HepG2 (cell line): ENCODE measurements at regions not wholly inside any gene's neighbourhood (a gene's known extent, or its start where the extent isn't known, plus 50 kb on each side); places are given as distances from the start of the nearest gene placed in this dataset.

Experiments
- ATAC-seq: fragments of 200-7000 bp; cut with Tn5 transposase; 3 replicates; pipeline ENCODE4 v1.9.1; 2020; ENCODE audit warnings: mild to moderate bottlenecking, moderate library complexity
- BruUV-seq: library from RNA; stranded (reverse); fragments of 400-500 nt; replicated peaks from 2 replicates; lab custom pipeline; 2021; lab: Mats Ljungman, UMichigan
- CTCF ChIA-PET: fragments of 300-600 bp; formaldehyde crosslinking; extraction: SDS; loops from one replicate; lab custom pipeline; 2021; ENCODE audit warnings: low total read pairs, inconsistent platforms, low intra/inter-chr PET ratio; lab: Yijun Ruan, JAX
- POLR2A ChIA-PET: fragments of 350-600 bp; sonication (Branson Sonifier 250); formaldehyde crosslinking; loops from one replicate; lab custom pipeline; 2020; ENCODE audit warnings: antibody characterized with exemption, inconsistent platforms; lab: Yijun Ruan, JAX
- DNase-seq: peaks from one replicate; pipeline ENCODE4 v3.0.0-alpha.2; 2015; ENCODE audit warnings: low spot score
- FAIRE-seq: peaks from 3 replicates; lab custom pipeline; 2011; peaks lifted over from hg19 to GRCh38; lab: Jason Lieb, UNC
- H2AFZ ChIP-seq: one replicate; pipeline ENCODE4 v1.6.1; 2011; ENCODE audit warnings: low read length, inconsistent platforms
- H3K27ac ChIP-seq: fragments of 300-600 bp; 3 replicates; pipeline ENCODE4 v1.8.0; 2011; ENCODE audit warnings: mixed run types, mild to moderate bottlenecking, mixed read lengths, low read length, inconsistent platforms; ENCODE audit not compliant: insufficient read depth; ENCODE audit errors: extremely low read length
- H3K27me3 ChIP-seq, 2 experiments: fragments of 200-600 bp in 1 of 2; 2 replicates in 1 of 2; 3 replicates in 1 of 2; pipeline versions ENCODE4 v1.6.0 to v1.8.0; 2011; ENCODE audit warnings: low read length in 2 of 2, mild to moderate bottlenecking in 2 of 2, moderate library complexity in 2 of 2, inconsistent platforms in 1 of 2; ENCODE audit not compliant: insufficient read depth in 2 of 2, control insufficient read depth in 1 of 2
- H3K36me3 ChIP-seq, 2 experiments: fragments of 200-600 bp in 1 of 2; replicated peaks in 1 of 2; 2 replicates in 1 of 2; 3 replicates in 1 of 2; pipeline versions ENCODE4 v1.5.1 to v1.8.0; 2011; ENCODE audit warnings: low read length in 2 of 2, inconsistent platforms in 1 of 2; ENCODE audit not compliant: insufficient read depth in 2 of 2, control insufficient read depth in 1 of 2
- H3K4me1 ChIP-seq: 2 replicates; pipeline ENCODE4 v1.5.1; 2012; ENCODE audit warnings: low read length, inconsistent platforms; ENCODE audit not compliant: insufficient read depth
- H3K4me2 ChIP-seq: 2 replicates; pipeline ENCODE4 v1.6.0; 2011; ENCODE audit warnings: low read depth, low read length, inconsistent platforms
- H3K4me3 ChIP-seq, 3 experiments: fragments of 200-600 bp in 1 of 3; sonication (generic), shearing (Covaris generic) in 1 of 3; replicated peaks in 1 of 3; 2 replicates each; pipeline ENCODE4 v1.5.1; 2011 to 2016; ENCODE audit warnings: low read length in 3 of 3, inconsistent platforms in 2 of 3, low read depth in 2 of 3, mild to moderate bottlenecking in 2 of 3, control low read depth in 1 of 3, mixed read lengths in 1 of 3; ENCODE audit not compliant: insufficient read depth in 1 of 3
- H3K79me2 ChIP-seq: one replicate; pipeline ENCODE4 v1.6.1; 2011; ENCODE audit warnings: low read length, inconsistent platforms; ENCODE audit not compliant: insufficient read depth
- H3K9ac ChIP-seq: 2 replicates; pipeline ENCODE4 v1.6.0; 2011; ENCODE audit warnings: mild to moderate bottlenecking, low read depth, low read length, inconsistent platforms; ENCODE audit not compliant: insufficient read depth
- H3K9me3 ChIP-seq: 2 replicates; pipeline ENCODE4 v1.5.1; 2012; ENCODE audit warnings: mild to moderate bottlenecking, low read length
- H4K20me1 ChIP-seq: 2 replicates; pipeline ENCODE4 v1.6.0; 2011; ENCODE audit warnings: inconsistent platforms, mild to moderate bottlenecking, low read length, moderate library complexity; ENCODE audit not compliant: insufficient read depth
- ETV6 ChIP-seq: sonication (generic); formaldehyde crosslinking; conservative IDR thresholded peaks from 2 replicates; pipeline ENCODE4 v1.4.0; 2020; ENCODE audit warnings: missing genetic modification reagents
- KDM2A ChIP-seq: sonication (generic); formaldehyde crosslinking; IDR thresholded peaks from 2 replicates; pipeline ENCODE4 v1.4.0; 2020; ENCODE audit warnings: low read depth, missing genetic modification reagents, borderline replicate concordance
- MZF1 ChIP-seq: sonication (generic); formaldehyde crosslinking; IDR thresholded peaks from 2 replicates; pipeline ENCODE4 v1.8.1; 2023; ENCODE audit warnings: mild to moderate bottlenecking, missing genetic modification reagents, borderline replicate concordance
- PCBP2 ChIP-seq: fragments of 200-400 bp; formaldehyde crosslinking; optimal IDR thresholded peaks from 2 replicates; pipeline ENCODE3; 2018; ENCODE audit warnings: low read length, low read depth; ENCODE audit not compliant: poor library complexity, severe bottlenecking
- PHB2 ChIP-seq: fragments of 450-650 bp; IDR thresholded peaks from 2 replicates; pipeline ENCODE4 v1.6.1; 2018; ENCODE audit not compliant: partially characterized antibody
- POGZ ChIP-seq: sonication (generic); formaldehyde crosslinking; IDR thresholded peaks from 2 replicates; pipeline ENCODE4 v1.4.0; 2020; ENCODE audit warnings: mild to moderate bottlenecking, missing genetic modification reagents
- PRMT3 ChIP-seq: sonication (generic); formaldehyde crosslinking; IDR thresholded peaks from 2 replicates; pipeline ENCODE4 v1.8.1; 2022; ENCODE audit warnings: low read depth, mild to moderate bottlenecking, moderate library complexity, missing genetic modification reagents, borderline replicate concordance
- SRF ChIP-seq: IDR thresholded peaks from 2 replicates; pipeline ENCODE4 v1.6.1; 2011; ENCODE audit warnings: mild to moderate bottlenecking, low read depth, low read length, moderate library complexity
- ZBTB20 ChIP-seq: sonication (generic); formaldehyde crosslinking; IDR thresholded peaks from 2 replicates; pipeline ENCODE4 v1.8.1; 2023; ENCODE audit warnings: missing genetic modification reagents, low read depth, mild to moderate bottlenecking, borderline replicate concordance
- ZNF605 ChIP-seq: sonication (generic); formaldehyde crosslinking; IDR thresholded peaks from 2 replicates; pipeline ENCODE4 v1.8.0; 2022; ENCODE audit warnings: mild to moderate bottlenecking, missing genetic modification reagents
- ZNF629 ChIP-seq: sonication (generic); formaldehyde crosslinking; conservative IDR thresholded peaks from 2 replicates; pipeline ENCODE4 v1.5.0; 2020; ENCODE audit warnings: missing genetic modification reagents
- WGBS: methylation state at CpG from one replicate; pipeline ENCODE4 v1.1.6; 2017; ENCODE audit warnings: low lambda C conversion rate; 5-methylcytosine and 5-hydroxymethylcytosine counted together
- in situ Hi-C: cut with HindIII; loops from 2 replicates; pipeline ENCODE4 v1.10.0; 2017; ENCODE audit warnings: low pct_unique_long_range_greater_than_20kb; ENCODE audit not compliant: extremely low pct_ligation_motif_present
- intact Hi-C: fragments of 100-400 bp; cut with micrococcal nuclease; formaldehyde crosslinking; loops from one replicate; pipeline ENCODE4 v1.10.0; 2022; ENCODE audit not compliant: unreplicated experiment
- TF ChIP-seq, protein P1 (sequence below): sonication (generic); formaldehyde crosslinking; IDR thresholded peaks from 2 replicates; pipeline ENCODE4 v1.4.0; 2020; ENCODE audit warnings: mild to moderate bottlenecking, missing genetic modification reagents
- TF ChIP-seq, protein P2 (sequence below): sonication (generic); formaldehyde crosslinking; IDR thresholded peaks from 2 replicates; pipeline ENCODE4 v1.5.0; 2020; ENCODE audit warnings: mild to moderate bottlenecking, missing genetic modification reagents

DNA sequence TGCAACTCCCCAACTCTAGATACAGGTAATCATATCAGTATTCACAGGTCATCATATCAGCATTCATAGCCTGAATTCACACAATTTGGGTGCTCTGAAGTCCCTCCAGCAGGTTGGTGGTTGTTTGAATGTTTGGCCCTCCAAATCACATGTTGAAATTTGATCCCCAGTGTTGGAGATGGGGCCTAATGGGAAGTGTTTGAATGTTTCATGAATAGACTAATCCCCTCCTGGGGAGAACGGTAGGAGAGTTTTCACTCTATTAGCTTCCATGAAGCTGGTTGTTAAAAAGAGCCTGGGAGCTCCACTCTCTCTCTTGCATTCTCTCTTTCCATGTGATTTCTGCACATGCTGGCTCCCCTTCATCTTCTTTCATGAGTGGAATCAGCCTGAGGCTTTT lies 288.6 kb upstream of the PCDH9 start:
- no peaks in the 10 kb centered on the region for H3K79me2 ChIP-seq
- no peak overlapping the region for H2AFZ ChIP-seq
- no peaks in the 10 kb centered on the region for H3K36me3 ChIP-seq
- FAIRE-seq: no peak
- 0% methylated on average over 1 of the region's 1 CpG for WGBS
- H3K4me3 ChIP-seq: no peak overlapping the region
- intact Hi-C loops: no loop called here
- H3K9ac ChIP-seq: no peak overlapping the region
- no TSS peak for BruUV-seq
- H3K9me3 ChIP-seq: no peaks in the 10 kb centered on the region
- no peaks in the 10 kb centered on the region for H3K4me1 ChIP-seq
- in situ Hi-C loops: no loop called here
- TF ChIP-seq KDM2A (CRISPR knock-in tag): no peak
- no peak for TF ChIP-seq MZF1 (CRISPR knock-in tag)
- TF ChIP-seq SRF: no peak
- TF ChIP-seq POGZ (CRISPR knock-in tag): no peak
- TF ChIP-seq, protein P1, sequence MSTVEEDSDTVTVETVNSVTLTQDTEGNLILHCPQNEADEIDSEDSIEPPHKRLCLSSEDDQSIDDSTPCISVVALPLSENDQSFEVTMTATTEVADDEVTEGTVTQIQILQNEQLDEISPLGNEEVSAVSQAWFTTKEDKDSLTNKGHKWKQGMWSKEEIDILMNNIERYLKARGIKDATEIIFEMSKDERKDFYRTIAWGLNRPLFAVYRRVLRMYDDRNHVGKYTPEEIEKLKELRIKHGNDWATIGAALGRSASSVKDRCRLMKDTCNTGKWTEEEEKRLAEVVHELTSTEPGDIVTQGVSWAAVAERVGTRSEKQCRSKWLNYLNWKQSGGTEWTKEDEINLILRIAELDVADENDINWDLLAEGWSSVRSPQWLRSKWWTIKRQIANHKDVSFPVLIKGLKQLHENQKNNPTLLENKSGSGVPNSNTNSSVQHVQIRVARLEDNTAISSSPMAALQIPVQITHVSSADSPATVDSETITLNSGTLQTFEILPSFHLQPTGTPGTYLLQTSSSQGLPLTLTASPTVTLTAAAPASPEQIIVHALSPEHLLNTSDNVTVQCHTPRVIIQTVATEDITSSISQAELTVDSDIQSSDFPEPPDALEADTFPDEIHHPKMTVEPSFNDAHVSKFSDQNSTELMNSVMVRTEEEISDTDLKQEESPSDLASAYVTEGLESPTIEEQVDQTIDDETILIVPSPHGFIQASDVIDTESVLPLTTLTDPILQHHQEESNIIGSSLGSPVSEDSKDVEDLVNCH (CRISPR knock-in tag): no peak
- TF ChIP-seq PRMT3 (CRISPR knock-in tag): no peak
- no peak for TF ChIP-seq ZBTB20
- TF ChIP-seq ZNF629 (CRISPR knock-in tag): no peak
- no peak for TF ChIP-seq PCBP2
- TF ChIP-seq ZNF605 (CRISPR knock-in tag): no peak
- TF ChIP-seq PHB2: no peak
- no peak for TF ChIP-seq ETV6 (CRISPR knock-in tag)
- TF ChIP-seq, protein P2, sequence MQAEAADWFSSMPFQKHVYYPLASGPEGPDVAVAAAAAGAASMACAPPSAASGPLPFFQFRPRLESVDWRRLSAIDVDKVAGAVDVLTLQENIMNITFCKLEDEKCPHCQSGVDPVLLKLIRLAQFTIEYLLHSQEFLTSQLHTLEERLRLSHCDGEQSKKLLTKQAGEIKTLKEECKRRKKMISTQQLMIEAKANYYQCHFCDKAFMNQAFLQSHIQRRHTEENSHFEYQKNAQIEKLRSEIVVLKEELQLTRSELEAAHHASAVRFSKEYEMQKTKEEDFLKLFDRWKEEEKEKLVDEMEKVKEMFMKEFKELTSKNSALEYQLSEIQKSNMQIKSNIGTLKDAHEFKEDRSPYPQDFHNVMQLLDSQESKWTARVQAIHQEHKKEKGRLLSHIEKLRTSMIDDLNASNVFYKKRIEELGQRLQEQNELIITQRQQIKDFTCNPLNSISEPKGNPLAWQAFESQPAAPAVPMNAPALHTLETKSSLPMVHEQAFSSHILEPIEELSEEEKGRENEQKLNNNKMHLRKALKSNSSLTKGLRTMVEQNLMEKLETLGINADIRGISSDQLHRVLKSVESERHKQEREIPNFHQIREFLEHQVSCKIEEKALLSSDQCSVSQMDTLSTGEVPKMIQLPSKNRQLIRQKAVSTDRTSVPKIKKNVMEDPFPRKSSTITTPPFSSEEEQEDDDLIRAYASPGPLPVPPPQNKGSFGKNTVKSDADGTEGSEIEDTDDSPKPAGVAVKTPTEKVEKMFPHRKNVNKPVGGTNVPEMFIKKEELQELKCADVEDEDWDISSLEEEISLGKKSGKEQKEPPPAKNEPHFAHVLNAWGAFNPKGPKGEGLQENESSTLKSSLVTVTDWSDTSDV (CRISPR knock-in tag): no peak
- no peak overlapping the region for H3K27ac ChIP-seq
- no peak overlapping the region for H3K4me2 ChIP-seq
- POLR2A ChIA-PET: no interaction called here
- no peak for ATAC-seq
- no peak for DNase-seq
- H4K20me1 ChIP-seq: no peaks in the 10 kb centered on the region
- CTCF ChIA-PET: no interaction called here
- no peaks in the 10 kb centered on the region for H3K27me3 ChIP-seq
